AG08395 (cell line): ENCODE measurements at regions not wholly inside any gene's neighbourhood (a gene's known extent, or its start where the extent isn't known, plus 50 kb on each side); places are given as distances from the start of the nearest gene placed in this dataset.
A peak's percentile ranks its signal among the peaks of the same experiment; 100 is the strongest.
"Not testable (repeated sequence)": the region's sequence is repeated elsewhere in the genome, so short reads cannot be mapped to it uniquely, and the experiment has no call there.

Experiments used
- DNase-seq: peaks from one replicate; pipeline ENCODE4 v3.0.0; 2012; ENCODE audit warnings: mixed read lengths, low spot score

DNA sequence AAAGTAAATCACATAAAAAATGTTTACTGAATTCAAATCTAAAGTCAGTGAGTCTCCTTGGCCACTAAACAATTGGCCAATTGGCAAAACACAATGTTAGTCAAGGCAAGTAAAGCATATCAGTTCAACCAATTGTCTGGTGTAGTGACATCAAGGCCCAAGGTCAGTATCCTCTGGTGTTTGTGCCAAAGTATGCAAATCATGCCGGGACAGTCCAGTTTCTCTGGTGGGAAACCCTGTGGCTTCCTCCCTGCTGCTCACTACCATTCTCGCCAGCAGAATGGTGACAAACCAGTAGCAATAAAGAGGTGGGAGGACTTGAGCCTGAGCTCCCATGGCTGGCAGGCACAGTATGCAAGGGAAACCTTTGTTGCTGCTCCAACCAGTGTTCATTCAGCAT lies 314.9 kb upstream of the FGF13 start:
- DNase-seq: no peak

DNA sequence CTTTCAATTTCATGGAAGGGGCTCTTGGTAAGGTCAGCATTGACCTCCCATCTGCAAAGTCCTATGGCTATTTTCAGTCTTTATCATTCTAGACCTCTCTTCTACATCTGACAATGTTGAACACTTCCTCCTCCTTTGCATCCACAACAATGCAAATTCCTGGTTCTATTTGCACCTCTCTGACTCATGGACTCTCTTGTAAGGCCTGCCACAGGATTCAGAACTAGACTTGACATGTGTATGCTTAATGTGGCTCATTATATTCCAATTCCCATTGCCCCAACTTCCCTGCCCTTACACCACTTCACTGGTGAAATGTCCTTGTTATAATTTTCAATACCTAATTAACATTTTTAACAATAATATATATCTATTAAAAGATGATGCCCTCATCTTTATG lies 314.3 kb upstream of the FGF13 start:
- no peak for DNase-seq

- no peak for DNase-seq
Observed at GRCh38 chrX:139023531-139023930, 312.0 kb upstream of the FGF13 start.

DNA sequence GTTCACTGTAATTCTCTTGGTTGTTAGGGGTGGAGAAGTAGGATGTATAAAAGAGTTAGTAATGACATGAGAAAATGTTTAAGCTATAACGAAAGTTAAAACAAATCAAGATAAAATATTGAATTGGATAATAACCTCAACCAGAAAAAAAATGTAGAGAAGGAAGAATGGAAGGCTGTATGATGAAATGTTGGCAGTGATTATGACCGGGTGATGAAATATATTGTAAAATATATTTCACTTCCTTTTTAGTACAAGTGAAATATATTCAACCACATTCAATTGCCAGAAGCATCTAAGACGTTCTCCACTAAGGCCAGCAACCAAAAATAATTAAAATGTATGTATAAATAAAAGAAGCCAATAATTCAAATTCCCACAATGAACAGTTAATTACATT lies 309.3 kb upstream of the FGF13 start:
- no peak for DNase-seq

DNA sequence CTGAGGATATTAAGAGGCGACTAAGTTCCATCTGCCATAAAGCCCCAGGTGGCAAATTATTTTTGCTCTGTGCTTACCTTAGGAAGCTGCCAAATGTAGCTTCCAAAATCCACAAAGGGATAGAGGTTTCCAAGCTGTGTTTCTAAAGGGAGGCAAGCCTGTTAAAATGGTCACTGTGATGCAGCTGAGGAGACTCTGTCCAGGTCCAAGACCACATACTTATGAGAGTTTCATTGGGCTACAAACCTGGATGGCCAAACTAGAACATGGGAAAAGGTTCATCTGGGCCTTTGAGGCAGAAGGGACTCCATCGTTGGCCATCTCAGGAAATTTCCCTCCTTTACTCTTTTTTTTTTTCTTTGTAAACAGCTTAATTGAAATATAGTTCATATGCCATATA lies 306.9 kb upstream of the FGF13 start:
- DNase-seq: no peak

DNA sequence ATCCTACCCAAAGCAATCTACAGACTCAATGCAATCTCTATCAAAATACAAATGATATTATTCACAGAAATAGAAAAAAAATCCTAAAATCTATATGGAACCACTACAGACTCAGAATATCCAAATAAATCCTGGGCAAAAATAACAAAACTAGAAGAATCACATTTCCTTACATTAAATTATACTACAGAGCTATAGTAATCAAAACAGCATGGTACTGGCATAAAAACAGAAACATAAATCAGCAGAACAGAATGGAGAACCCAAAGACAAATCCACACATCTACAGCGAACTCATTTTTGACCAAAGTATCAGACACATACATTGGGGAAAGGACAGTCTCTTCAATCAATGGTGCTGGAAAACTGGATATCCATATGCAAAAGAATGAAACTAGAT lies 304.1 kb upstream of the FGF13 start:
- DNase-seq: no peak

- no peak for DNase-seq
Observed at GRCh38 chrX:139008185-139008584, 296.7 kb upstream of the FGF13 start.

DNA sequence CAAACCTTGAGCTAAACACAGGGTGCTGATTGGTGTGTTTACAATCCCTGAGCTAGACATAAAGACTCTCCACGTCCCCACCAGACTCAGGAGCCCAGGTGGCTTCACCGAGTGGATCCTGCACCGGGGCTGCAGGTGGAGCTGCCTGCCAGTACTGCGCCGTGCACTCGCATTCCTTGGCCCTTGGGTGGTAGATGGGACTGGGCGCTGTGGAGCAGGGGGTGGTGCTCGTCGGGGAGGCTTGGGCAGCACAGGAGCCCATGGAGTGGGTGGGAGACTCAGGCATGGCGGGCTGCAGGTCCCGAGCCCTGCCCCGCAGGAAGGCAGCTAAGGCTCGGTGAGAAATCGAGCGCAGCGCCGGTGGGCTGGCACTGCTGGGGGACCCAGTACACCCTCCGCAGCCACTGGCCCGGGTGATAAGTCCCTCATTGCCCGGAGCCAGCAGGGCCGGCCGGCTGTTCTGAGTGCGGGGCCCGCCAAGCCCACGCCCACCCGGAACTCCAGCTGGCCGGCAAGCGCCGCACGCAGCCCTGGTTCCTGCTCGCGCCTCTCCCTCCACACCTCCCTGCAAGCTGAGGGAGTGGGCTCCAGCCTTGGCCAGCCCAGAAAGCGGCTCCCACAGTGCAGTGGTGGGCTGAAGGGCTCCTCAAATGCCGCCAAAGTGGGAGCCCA lies 292.5 kb upstream of the FGF13 start:
- not testable (repeated sequence) for DNase-seq

DNA sequence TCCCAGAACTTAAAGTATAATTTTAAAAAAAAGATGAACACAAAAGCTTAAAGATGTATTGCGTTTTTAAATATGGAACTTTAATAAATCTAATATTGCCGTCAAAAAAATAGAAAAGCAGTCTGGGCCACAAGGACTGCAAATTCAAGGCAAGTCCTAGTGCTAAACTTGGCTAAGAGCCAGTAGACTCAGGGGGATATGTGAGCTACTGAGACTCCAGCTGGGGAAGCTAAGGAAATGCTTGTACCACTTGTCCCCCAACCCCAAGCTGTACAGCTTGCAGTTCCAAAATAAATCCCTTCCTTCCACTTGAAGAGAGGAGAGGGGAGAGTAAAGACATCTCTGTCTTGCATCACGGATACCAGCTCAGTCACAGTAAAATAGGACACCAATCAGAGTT lies 290.8 kb upstream of the FGF13 start:
- no peak for DNase-seq

GRCh38 chrX:138996268-138996667 lies 284.8 kb upstream of the FGF13 start:
- no peak for DNase-seq

- DNase-seq: no peak
Observed at GRCh38 chrX:138995458-138995857, 283.9 kb upstream of the FGF13 start.

DNA sequence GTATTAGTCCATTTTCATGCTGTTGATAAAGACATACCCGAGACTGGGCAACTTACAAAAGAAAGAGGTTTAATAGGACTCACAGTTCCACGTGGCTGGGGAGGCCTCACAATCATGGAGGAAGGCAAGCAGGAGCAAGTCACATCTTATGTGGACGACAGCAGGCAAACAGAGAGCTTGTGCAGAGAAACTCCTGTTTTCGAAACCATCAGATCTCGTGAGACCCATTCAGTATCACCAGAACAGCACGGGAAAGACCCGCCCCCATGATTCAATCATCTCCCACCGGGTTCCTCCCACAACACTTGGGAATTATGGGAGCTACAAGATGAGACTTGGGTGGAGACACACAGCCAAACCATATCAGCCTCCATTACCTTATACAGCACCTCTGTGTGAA lies 278.9 kb upstream of the FGF13 start:
- DNase-seq: not testable (repeated sequence)

GRCh38 chrX:138986866-138987265 lies 275.3 kb upstream of the FGF13 start:
- no peak for DNase-seq

- DNase-seq: peak; percentile 31
Observed at GRCh38 chrX:138986235-138986634, 274.7 kb upstream of the FGF13 start.

- DNase-seq: no peak
Observed at GRCh38 chrX:138982365-138982764, 270.8 kb upstream of the FGF13 start.

DNA sequence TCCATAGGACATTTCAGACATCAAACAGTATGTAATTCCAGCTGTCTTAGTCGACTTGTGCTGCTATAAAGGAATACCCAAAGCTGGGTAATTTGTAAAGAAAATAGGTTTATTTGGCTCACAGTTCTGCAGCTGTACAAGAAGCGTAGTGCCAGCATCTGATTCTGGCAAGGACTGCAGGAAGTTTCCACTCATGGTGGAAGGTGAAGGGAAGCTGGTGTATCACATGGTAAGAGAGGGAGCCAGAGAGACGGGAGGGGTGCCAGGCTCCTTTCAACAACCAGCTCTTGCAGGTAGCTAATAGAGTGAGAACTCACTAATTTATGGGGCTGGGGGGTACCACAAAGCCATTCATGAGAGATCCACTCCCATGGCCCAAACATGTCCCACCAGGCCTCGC lies 253.0 kb upstream of the FGF13 start:
- DNase-seq: no peak

DNA sequence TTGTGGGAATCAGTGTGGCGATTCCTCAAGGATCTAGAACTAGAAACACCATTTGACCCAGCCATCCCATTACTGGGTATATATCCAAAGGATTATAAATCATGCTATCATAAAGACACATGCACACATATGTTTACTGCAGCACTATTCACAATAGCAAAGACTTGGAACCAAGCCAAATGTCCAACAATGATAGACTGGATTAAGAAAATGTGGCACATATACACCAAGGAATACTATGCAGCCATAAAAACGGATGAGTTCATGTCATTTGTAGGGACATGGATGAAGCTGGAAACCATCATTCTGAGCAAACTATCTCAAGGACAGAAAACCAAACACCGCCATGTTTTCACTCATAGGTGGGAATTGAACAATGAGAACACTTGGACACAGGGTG lies 250.9 kb upstream of the FGF13 start:
- DNase-seq: not testable (repeated sequence)

- DNase-seq: no peak
Observed at GRCh38 chrX:138954976-138955375, 243.5 kb upstream of the FGF13 start.

- DNase-seq: no peak
Observed at GRCh38 chrX:138946926-138947325, 235.4 kb upstream of the FGF13 start.

- peak; percentile 9 for DNase-seq
Observed at GRCh38 chrX:138945219-138945618, 233.7 kb upstream of the FGF13 start.

GRCh38 chrX:138939038-138939437 lies 227.5 kb upstream of the FGF13 start:
- DNase-seq: no peak

- DNase-seq: no peak
Observed at GRCh38 chrX:138938003-138938402, 226.5 kb upstream of the FGF13 start.

- DNase-seq: no peak
Observed at GRCh38 chrX:138931212-138931611, 219.7 kb upstream of the FGF13 start.

DNA sequence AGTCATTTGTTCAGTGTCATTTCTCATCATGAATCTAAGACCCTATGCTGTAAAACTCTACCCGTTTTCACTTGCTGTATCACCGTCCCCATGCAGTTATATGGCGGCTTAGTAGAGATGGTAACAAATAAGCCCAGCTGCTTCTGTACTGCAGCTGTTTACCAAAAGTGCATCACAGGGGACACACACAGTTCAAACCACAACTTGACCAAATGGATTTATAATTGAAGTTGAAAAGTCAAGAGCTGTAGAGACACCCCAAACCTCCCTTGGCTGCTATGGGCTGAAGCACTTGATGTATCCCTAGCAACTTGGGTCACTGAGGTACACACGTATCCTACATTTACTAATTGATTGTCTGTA lies 219.0 kb upstream of the FGF13 start:
- DNase-seq: no peak
